ENCODE measurements at regions not wholly inside any gene's neighbourhood (a gene's known extent, or its start where the extent isn't known, plus 50 kb on each side); places are given as distances from the start of the nearest gene placed in this dataset.
A peak's percentile ranks its signal among the peaks of the same experiment; 100 is the strongest.

DNA sequence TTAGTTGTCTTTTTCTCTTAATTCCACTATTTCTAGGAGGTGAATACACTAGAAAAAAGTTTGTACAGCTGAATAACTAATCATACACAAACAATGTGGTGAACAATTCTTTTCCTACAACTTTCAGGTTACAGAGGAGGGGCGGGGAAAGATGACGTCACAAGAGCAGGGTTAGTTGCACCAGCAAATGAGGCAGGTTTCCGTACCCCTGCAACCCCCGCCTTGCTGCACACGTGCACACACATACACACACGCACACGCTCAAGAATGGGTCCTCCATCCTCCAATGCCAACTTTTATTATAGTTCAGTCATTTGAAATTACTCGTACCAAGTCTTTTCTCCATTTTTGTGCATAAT is 122.8 kb downstream of the ARL4C start:
- Histone ChIP-seq H3K4me1 (no peaks in the 10 kb centered on the region), H3K27me3 (no peaks in the 10 kb centered on the region), H3K9me3 (no peaks in the 10 kb centered on the region), H3K27ac (no peak overlapping the region), H3K4me3 (no peak overlapping the region), H3K36me3 (no peaks in the 10 kb centered on the region)
- DNase-seq (no peak), ATAC-seq (no peak), FAIRE-seq (no peak)
- 77 to 87% methylated on average over 8 of the region's 8 CpGs for WGBS, 2 donors
- intact Hi-C loops (cut with DNase I): no loop called here
- TF ChIP-seq, protein P1, sequence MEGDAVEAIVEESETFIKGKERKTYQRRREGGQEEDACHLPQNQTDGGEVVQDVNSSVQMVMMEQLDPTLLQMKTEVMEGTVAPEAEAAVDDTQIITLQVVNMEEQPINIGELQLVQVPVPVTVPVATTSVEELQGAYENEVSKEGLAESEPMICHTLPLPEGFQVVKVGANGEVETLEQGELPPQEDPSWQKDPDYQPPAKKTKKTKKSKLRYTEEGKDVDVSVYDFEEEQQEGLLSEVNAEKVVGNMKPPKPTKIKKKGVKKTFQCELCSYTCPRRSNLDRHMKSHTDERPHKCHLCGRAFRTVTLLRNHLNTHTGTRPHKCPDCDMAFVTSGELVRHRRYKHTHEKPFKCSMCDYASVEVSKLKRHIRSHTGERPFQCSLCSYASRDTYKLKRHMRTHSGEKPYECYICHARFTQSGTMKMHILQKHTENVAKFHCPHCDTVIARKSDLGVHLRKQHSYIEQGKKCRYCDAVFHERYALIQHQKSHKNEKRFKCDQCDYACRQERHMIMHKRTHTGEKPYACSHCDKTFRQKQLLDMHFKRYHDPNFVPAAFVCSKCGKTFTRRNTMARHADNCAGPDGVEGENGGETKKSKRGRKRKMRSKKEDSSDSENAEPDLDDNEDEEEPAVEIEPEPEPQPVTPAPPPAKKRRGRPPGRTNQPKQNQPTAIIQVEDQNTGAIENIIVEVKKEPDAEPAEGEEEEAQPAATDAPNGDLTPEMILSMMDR (IDR thresholded peaks at IDR 0.05): no peak

DNA sequence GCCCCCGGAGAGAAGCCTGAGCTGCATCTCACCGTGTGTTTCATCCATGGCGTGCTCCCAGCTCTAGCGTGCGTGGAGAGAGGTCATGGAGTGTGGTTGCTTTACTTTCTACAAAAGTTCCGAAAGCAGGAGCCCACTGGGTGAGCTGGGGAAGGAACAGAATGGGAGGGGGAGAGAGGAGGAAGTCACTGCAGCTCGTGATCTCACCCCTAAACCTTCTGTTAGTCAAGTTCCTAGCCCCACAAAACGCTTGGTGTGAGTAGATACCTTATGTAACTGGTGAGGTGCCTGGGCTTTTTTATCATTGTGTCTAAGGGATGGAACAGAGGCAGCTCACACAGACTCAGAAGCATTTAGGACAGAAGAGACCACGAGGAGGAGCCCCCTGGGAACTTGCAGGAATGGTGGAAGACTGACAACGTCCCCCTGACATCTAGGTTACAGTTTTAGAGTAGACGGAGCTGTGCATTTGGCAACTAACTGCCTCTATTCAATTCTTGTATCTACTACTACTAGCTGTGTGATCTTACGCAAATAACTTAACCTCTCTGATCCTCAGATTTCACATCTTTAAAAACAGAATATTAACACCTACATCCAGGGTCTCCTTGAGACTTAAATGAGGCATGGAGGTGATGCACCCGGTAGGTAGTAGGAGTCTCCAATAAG is 123.3 kb downstream of the ARL4C start:
- no peak overlapping the region for H3K27ac ChIP-seq
- FAIRE-seq: no peak
- H3K36me3 ChIP-seq: no peaks in the 10 kb centered on the region
- intact Hi-C loops (cut with DNase I): no loop called here
- H3K9me3 ChIP-seq: no peaks in the 10 kb centered on the region
- H3K27me3 ChIP-seq: no peaks in the 10 kb centered on the region
- no peaks in the 10 kb centered on the region for H3K4me1 ChIP-seq
- no peak overlapping the region for H3K4me3 ChIP-seq
- TF ChIP-seq, protein P1 (IDR thresholded peaks at IDR 0.05): no peak
- DNase-seq: no peak
- WGBS, 2 donors: 68 to 84% methylated on average over 13 of the region's 13 CpGs
- no peak for ATAC-seq

DNA sequence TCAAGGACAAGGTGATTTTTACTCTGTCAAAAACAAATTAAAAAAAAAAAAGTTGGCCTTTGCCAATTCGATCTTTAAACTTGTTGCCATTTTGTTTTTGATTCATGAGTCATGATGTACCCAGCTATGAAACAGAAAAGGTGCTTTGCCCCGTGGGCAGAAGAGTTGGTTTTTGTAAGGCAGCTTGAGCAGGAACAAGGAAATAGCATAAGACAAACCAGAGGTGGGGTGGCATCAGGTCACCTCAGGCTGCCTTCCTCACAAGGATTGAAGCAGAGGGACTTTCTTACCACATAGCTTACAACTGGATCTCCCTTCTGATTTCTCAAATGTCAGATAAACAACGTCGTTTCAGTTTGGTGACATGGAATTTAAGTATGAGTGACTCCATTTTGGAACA is 123.8 kb downstream of the ARL4C start:
- no peak overlapping the region for H3K27ac ChIP-seq
- WGBS, 2 donors: 70 to 77% methylated on average over 4 of the region's 4 CpGs
- no peak for FAIRE-seq

DNA sequence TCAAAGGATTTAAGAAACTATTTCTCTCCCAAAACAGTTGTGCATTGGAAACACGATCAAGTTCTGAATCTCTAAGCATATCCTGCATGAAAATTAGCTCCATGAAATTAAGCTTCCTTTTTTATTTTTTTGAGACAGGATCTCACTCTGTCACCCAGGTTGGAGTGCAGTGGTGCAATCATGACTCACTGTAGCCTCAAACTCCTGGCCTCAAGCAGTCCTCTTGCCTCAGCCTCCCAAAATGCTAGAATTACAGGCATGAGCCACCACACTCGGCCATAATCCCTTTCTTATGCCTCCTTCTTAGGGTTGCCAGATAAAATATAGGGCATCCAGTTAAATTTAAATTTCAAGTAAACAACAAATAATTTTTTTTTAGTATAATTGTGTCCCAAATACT is 124.4 kb downstream of the ARL4C start:
- ATAC-seq: no peak
- Histone ChIP-seq H3K9me3 (no peaks in the 10 kb centered on the region), H3K36me3 (no peaks in the 10 kb centered on the region), H3K27me3 (no peaks in the 10 kb centered on the region), H3K4me3 (no peak overlapping the region), H3K27ac (no peak overlapping the region), H3K4me1 (peaks cover 0 to under 1% (median 0%) of the 10 kb centered on the region in 3 donors)
- no peak for DNase-seq
- intact Hi-C loops (cut with DNase I): no loop called here
- TF ChIP-seq, protein P1 (IDR thresholded peaks at IDR 0.05): no peak
- no peak for FAIRE-seq
- 68 to 75% methylated on average over 2 of the region's 2 CpGs for WGBS, 2 donors

More for the DNA sequence above, 123.8 kb downstream of the ARL4C start:
- H3K4me3 ChIP-seq: no peak overlapping the region
- no peaks in the 10 kb centered on the region for H3K9me3 ChIP-seq
- DNase-seq: no peak
- no peaks in the 10 kb centered on the region for H3K36me3 ChIP-seq
- ATAC-seq: no peak
- no peaks in the 10 kb centered on the region for H3K4me1 ChIP-seq
- H3K27me3 ChIP-seq: no peaks in the 10 kb centered on the region
- intact Hi-C loops (cut with DNase I): no loop called here
- TF ChIP-seq, protein P1 (IDR thresholded peaks at IDR 0.05): no peak

DNA sequence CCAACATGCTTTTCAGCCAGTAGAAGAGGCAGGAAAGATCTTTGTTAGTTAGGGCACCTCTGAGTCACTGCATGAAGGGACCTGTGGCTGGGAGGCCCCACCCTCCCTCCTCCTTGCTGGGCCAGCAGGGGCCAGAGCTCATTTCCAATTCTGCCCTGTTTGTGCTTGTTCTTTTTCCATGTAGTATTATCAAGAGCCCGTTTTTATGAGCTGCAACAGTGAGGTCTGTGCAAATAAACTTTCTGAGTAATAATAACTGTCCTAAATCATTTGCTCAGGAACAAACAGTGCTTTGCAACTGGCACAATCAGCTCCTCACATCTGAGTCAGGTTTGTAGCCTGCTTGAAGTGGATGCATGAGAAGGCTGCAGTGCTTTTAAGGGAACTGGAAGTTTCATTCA is 128.0 kb downstream of the ARL4C start:
- 22 to 24% methylated on average over 1 of the region's 1 CpG for WGBS, 2 donors
- Histone ChIP-seq H3K27ac (no peak overlapping the region), H3K27me3 (no peaks in the 10 kb centered on the region), H3K4me3 (no peak overlapping the region), H3K36me3 (no peaks in the 10 kb centered on the region), H3K4me1 (peaks cover 0 to 6% (median 0%) of the 10 kb centered on the region in 3 donors), H3K9me3 (no peaks in the 10 kb centered on the region)
- intact Hi-C loops (cut with DNase I): no loop called here
- ATAC-seq (peak in 3 of 4 donors; percentile 42 to 72 (median 60)), DNase-seq (no peak), FAIRE-seq (no peak)
- TF ChIP-seq, protein P1 (IDR thresholded peaks at IDR 0.05): no peak
